ENCODE measurements at regions not wholly inside any gene's neighbourhood (a gene's known extent, or its start where the extent isn't known, plus 50 kb on each side); places are given as distances from the start of the nearest gene placed in this dataset.

- Mint-ChIP-seq H3K27me3 (no peaks in the 10 kb centered on the region), H3K4me1 (ENCODE audit: low read depth) (no peaks in the 10 kb centered on the region), H3K4me3 (no peak overlapping the region), H3K9me3 (peaks cover 4% of the 10 kb centered on the region), H3K36me3 (ENCODE audit: low read depth) (no peaks in the 10 kb centered on the region), H3K27ac (no peak overlapping the region)
These were observed 340.0 kb upstream of the DPYD start for GRCh38 chr1:98260839-98261238.

GRCh38 chr1:98260412-98260811, 339.6 kb upstream of the DPYD start:
- no peak overlapping the region for H3K4me3 Mint-ChIP-seq
- H3K36me3 Mint-ChIP-seq (ENCODE audit: low read depth), result no peaks in the 10 kb centered on the region
- no peaks in the 10 kb centered on the region for H3K4me1 Mint-ChIP-seq (ENCODE audit: low read depth)
- H3K27me3 Mint-ChIP-seq, result no peaks in the 10 kb centered on the region
- H3K27ac Mint-ChIP-seq, result no peak overlapping the region
- peaks cover 4% of the 10 kb centered on the region for H3K9me3 Mint-ChIP-seq

GRCh38 chr1:98256700-98257099, 335.9 kb upstream of the DPYD start:
- Mint-ChIP-seq H3K9me3 (peaks cover 4% of the 10 kb centered on the region), H3K27ac (no peak overlapping the region), H3K27me3 (no peaks in the 10 kb centered on the region), H3K4me3 (no peak overlapping the region), H3K4me1 (ENCODE audit: low read depth) (no peaks in the 10 kb centered on the region), H3K36me3 (ENCODE audit: low read depth) (no peaks in the 10 kb centered on the region)

- Mint-ChIP-seq H3K27me3 (no peaks in the 10 kb centered on the region), H3K4me1 (ENCODE audit: low read depth) (no peaks in the 10 kb centered on the region), H3K9me3 (peaks cover 4% of the 10 kb centered on the region), H3K4me3 (no peak overlapping the region), H3K36me3 (ENCODE audit: low read depth) (no peaks in the 10 kb centered on the region), H3K27ac (no peak overlapping the region)
These were observed 332.3 kb upstream of the DPYD start for GRCh38 chr1:98253145-98253544.

- H3K27me3 Mint-ChIP-seq, result no peaks in the 10 kb centered on the region
- no peak overlapping the region for H3K4me3 Mint-ChIP-seq
- no peak overlapping the region for H3K27ac Mint-ChIP-seq
- peaks cover 1% of the 10 kb centered on the region for H3K9me3 Mint-ChIP-seq
- H3K4me1 Mint-ChIP-seq (ENCODE audit: low read depth), result no peaks in the 10 kb centered on the region
- no peaks in the 10 kb centered on the region for H3K36me3 Mint-ChIP-seq (ENCODE audit: low read depth)
These were observed 330.7 kb upstream of the DPYD start for GRCh38 chr1:98251497-98251896.

GRCh38 chr1:98232678-98233077, 311.8 kb upstream of the DPYD start:
- Mint-ChIP-seq H3K27ac (no peak overlapping the region), H3K4me3 (no peak overlapping the region), H3K4me1 (ENCODE audit: low read depth) (no peaks in the 10 kb centered on the region), H3K36me3 (ENCODE audit: low read depth) (no peaks in the 10 kb centered on the region), H3K27me3 (no peaks in the 10 kb centered on the region), H3K9me3 (peaks cover 9% of the 10 kb centered on the region)

- Mint-ChIP-seq H3K9me3 (no peaks in the 10 kb centered on the region), H3K4me3 (no peak overlapping the region), H3K4me1 (ENCODE audit: low read depth) (no peaks in the 10 kb centered on the region), H3K27me3 (no peaks in the 10 kb centered on the region), H3K36me3 (ENCODE audit: low read depth) (no peaks in the 10 kb centered on the region), H3K27ac (no peak overlapping the region)
These were observed 301.9 kb upstream of the DPYD start for GRCh38 chr1:98222706-98223105.

- Mint-ChIP-seq H3K27me3 (no peaks in the 10 kb centered on the region), H3K4me3 (no peak overlapping the region), H3K36me3 (ENCODE audit: low read depth) (no peaks in the 10 kb centered on the region), H3K4me1 (ENCODE audit: low read depth) (no peaks in the 10 kb centered on the region), H3K27ac (no peak overlapping the region), H3K9me3 (no peaks in the 10 kb centered on the region)
These were observed 301.1 kb upstream of the DPYD start for GRCh38 chr1:98221923-98222322.

GRCh38 chr1:98217601-98218000, 296.8 kb upstream of the DPYD start:
- peaks cover 5% of the 10 kb centered on the region for H3K9me3 Mint-ChIP-seq
- no peaks in the 10 kb centered on the region for H3K36me3 Mint-ChIP-seq (ENCODE audit: low read depth)
- no peaks in the 10 kb centered on the region for H3K27me3 Mint-ChIP-seq
- H3K4me3 Mint-ChIP-seq, result no peak overlapping the region
- no peaks in the 10 kb centered on the region for H3K4me1 Mint-ChIP-seq (ENCODE audit: low read depth)
- no peak overlapping the region for H3K27ac Mint-ChIP-seq

GRCh38 chr1:98216304-98216703, 295.5 kb upstream of the DPYD start:
- Mint-ChIP-seq H3K36me3 (ENCODE audit: low read depth) (no peaks in the 10 kb centered on the region), H3K9me3 (peaks cover 5% of the 10 kb centered on the region), H3K27me3 (no peaks in the 10 kb centered on the region), H3K4me1 (ENCODE audit: low read depth) (no peaks in the 10 kb centered on the region), H3K4me3 (no peak overlapping the region), H3K27ac (no peak overlapping the region)

GRCh38 chr1:98211271-98211845, 290.5 kb upstream of the DPYD start:
- Mint-ChIP-seq H3K27me3 (no peaks in the 10 kb centered on the region), H3K27ac (no peak overlapping the region), H3K36me3 (ENCODE audit: low read depth) (no peaks in the 10 kb centered on the region), H3K4me1 (ENCODE audit: low read depth) (no peaks in the 10 kb centered on the region), H3K4me3 (no peak overlapping the region), H3K9me3 (peaks cover 5% of the 10 kb centered on the region)

- Mint-ChIP-seq H3K4me3 (no peak overlapping the region), H3K9me3 (peaks cover 3% of the 10 kb centered on the region), H3K36me3 (ENCODE audit: low read depth) (no peaks in the 10 kb centered on the region), H3K27ac (no peak overlapping the region), H3K27me3 (no peaks in the 10 kb centered on the region), H3K4me1 (ENCODE audit: low read depth) (no peaks in the 10 kb centered on the region)
These were observed 289.7 kb upstream of the DPYD start for GRCh38 chr1:98210563-98210962.

GRCh38 chr1:98210064-98210463, 289.2 kb upstream of the DPYD start:
- Mint-ChIP-seq H3K27me3 (no peaks in the 10 kb centered on the region), H3K27ac (no peak overlapping the region), H3K4me1 (ENCODE audit: low read depth) (no peaks in the 10 kb centered on the region), H3K9me3 (no peaks in the 10 kb centered on the region), H3K36me3 (ENCODE audit: low read depth) (no peaks in the 10 kb centered on the region), H3K4me3 (no peak overlapping the region)

GRCh38 chr1:98205291-98206017, 284.6 kb upstream of the DPYD start:
- no peaks in the 10 kb centered on the region for H3K9me3 Mint-ChIP-seq
- H3K27me3 Mint-ChIP-seq, result no peaks in the 10 kb centered on the region
- no peak overlapping the region for H3K27ac Mint-ChIP-seq
- no peaks in the 10 kb centered on the region for H3K4me1 Mint-ChIP-seq (ENCODE audit: low read depth)
- H3K4me3 Mint-ChIP-seq, result no peak overlapping the region
- no peaks in the 10 kb centered on the region for H3K36me3 Mint-ChIP-seq (ENCODE audit: low read depth)

- Mint-ChIP-seq H3K9me3 (no peaks in the 10 kb centered on the region), H3K36me3 (ENCODE audit: low read depth) (no peaks in the 10 kb centered on the region), H3K27me3 (no peaks in the 10 kb centered on the region), H3K4me3 (no peak overlapping the region), H3K4me1 (ENCODE audit: low read depth) (no peaks in the 10 kb centered on the region), H3K27ac (no peak overlapping the region)
These were observed 282.6 kb upstream of the DPYD start for GRCh38 chr1:98203466-98203865.

- H3K27ac Mint-ChIP-seq, result no peak overlapping the region
- no peak overlapping the region for H3K4me3 Mint-ChIP-seq
These were observed 280.8 kb upstream of the DPYD start for GRCh38 chr1:98201666-98202081.

More at GRCh38 chr1:98201666-98202081, 280.8 kb upstream of the DPYD start:
- Mint-ChIP-seq H3K36me3 (ENCODE audit: low read depth) (no peaks in the 10 kb centered on the region), H3K4me1 (ENCODE audit: low read depth) (no peaks in the 10 kb centered on the region), H3K27me3 (no peaks in the 10 kb centered on the region), H3K9me3 (no peaks in the 10 kb centered on the region)
